Peyer's patch (tissue), 4 donors: ENCODE measurements at regions not wholly inside any gene's neighbourhood (a gene's known extent, or its start where the extent isn't known, plus 50 kb on each side); places are given as distances from the start of the nearest gene placed in this dataset.

ENCODE experiments used
- CTCF ChIP-seq, 6 experiments: fragments of 450-650 bp in 4 of 6; fragments of 200-600 bp in 2 of 6; sonication (generic) in 1 of 6; IDR thresholded peaks; one replicate each; pipeline ENCODE4 v1.5.1; 2017 to 2019; ENCODE audit warnings: antibody characterized with exemption in 6 of 6, mild to moderate bottlenecking in 3 of 6, moderate library complexity in 1 of 6
- POLR2A ChIP-seq, 2 donors: fragments of 450-650 bp; IDR thresholded peaks; one replicate each; pipeline ENCODE4 v1.5.1; 2017; ENCODE audit warnings: antibody characterized with exemption in 2 of 2, mild to moderate bottlenecking in 2 of 2, moderate library complexity in 2 of 2

- TF ChIP-seq CTCF (IDR thresholded peaks at IDR 0.05): no peak
- TF ChIP-seq POLR2A (IDR thresholded peaks at IDR 0.05): no peak
Observed at GRCh38 chr3:64918989-64919388, 231.2 kb upstream of the ADAMTS9 start.
